Activated naive CD4-positive, alpha-beta T cell treated with Interleukin-2 at 50 U/mL for 16 hours (primary cell): ENCODE measurements at regions not wholly inside any gene's neighbourhood (a gene's known extent, or its start where the extent isn't known, plus 50 kb on each side); places are given as distances from the start of the nearest gene placed in this dataset.
A peak's percentile ranks its signal among the peaks of the same experiment; 100 is the strongest.
"Not testable (repeated sequence)": the region's sequence is repeated elsewhere in the genome, so short reads cannot be mapped to it uniquely, and the experiment has no call there.

Experiments
- DNase-seq: peaks from one replicate; pipeline ENCODE4 v3.0.0-alpha.2; 2020

DNA sequence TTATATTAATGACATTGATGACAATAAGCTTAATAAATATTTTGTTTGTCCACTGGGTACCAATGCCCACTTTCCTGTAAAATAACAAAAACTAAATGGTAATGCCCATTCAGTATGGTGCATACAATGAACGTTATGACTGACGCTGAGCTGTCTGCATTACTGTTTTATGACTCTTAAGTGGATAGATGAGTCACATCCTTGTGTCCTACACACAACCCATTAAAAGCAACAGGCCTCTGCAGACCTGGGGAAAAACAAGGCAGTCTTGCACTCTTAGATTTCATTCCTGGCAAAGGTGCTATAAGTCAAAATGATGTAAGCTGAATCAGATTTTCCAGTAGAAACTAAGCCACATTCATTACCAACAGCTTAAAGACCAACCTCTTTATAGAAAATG is 176.3 kb upstream of the TMEM45B start:
- DNase-seq = peak; percentile 13

DNA sequence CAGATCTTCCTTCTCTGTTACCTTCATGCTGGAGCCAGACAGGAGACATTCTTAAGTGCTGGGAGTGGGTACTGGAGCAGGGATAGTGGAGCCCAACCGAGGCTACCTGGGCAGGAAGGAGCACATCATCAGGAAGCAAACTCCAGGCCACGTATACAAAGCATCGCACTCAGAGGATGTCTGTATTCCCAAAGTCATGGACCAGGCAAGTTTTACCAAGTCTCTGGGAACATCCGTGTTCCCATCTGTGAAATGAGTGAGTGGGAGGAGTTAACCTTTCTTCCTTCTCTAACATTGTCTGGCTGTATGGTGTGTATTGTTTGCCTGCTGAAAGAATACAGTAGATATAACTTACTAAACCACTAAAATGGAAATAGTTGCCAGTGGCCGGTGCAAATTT is 175.0 kb upstream of the TMEM45B start:
- no peak for DNase-seq

DNA sequence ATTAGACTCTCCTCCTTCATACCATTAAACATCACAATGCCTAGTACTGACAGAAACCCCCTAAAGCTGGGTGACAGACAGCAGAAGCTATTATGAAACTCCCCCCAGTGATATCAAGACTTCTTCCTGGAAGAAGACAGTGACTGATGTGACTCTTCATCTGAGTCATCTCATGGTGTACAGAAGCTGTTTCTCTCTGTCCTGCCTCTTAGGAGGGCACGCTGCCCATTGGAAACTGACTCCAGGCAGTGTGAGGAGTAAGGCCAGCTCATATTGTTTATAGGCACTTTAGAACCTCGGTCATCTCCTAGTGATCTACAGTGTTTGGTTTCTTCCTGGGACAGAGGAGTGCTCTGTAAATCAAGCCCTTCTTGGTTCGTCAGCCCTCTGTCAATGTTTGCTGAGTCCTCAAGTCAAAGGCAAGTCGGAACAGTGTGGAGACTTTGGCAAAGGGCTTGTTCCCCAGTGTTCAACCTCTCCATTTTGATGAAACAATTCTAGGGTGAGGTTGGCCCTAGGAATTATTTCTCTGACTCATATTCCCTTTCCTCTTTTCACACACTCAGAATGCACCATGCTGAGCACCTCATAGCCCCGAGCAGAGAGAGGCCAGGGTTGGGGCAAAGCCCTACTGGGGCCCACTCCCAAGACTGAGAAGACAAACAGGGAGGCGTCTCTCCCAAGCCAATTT is 172.5 kb upstream of the TMEM45B start:
- no peak for DNase-seq

DNA sequence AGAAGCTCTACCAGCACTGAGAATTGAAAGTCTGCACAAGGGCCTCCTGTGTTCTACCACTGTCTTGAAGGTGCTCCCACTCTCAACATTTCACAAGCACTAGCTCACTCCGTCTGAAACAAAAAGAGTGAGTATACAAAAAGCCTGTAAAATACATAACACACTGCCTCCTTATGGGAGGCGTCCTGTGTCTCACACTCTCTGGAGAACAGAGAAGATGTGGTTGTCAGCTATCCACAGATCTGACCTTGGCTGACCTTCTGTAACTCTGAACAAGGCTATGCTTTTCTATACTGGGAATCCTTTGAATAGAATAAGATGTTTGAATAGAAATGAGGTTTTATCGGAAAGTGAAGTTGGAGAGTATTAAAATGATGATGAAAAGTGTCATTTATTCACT is 171.3 kb upstream of the TMEM45B start:
- no peak for DNase-seq

DNA sequence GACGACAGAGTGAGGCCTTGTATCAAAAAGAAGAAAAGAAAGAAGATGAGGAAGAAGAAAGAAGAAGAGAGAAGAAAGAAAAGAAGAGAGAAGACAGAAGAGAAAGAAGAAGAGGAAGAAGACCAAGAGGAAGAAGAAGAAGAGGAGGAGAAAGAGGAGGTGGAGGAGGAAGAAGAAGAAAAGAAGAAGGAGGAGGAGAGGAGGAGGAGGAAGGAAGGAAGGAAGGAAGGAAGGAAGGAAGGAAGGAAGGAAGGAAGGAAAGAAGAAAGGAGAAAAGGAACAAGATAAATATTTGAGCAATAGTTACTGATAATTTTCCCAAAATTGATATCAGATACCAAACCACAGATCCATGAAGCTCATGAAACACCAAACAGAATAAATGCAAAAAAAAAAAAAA is 169.7 kb upstream of the TMEM45B start:
- no peak for DNase-seq

DNA sequence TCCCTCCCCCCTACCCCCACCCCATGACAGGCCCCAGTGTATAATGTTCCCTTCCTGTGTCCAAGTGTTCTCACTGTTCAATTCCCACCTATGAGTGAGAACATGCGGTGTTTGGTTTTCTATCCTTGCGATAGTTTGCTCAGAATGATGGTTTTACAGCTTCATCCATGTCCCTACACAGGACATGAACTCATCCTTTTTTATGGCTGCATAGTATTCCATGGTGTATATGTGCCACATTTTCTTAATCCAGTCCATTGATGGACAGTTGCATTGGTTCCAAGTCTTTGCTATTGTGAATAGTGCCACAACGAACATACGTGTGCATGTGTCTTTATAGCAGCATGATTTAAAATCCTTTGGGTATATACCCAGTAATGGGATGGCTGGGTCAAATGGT is 165.6 kb upstream of the TMEM45B start:
- DNase-seq = not testable (repeated sequence)

DNA sequence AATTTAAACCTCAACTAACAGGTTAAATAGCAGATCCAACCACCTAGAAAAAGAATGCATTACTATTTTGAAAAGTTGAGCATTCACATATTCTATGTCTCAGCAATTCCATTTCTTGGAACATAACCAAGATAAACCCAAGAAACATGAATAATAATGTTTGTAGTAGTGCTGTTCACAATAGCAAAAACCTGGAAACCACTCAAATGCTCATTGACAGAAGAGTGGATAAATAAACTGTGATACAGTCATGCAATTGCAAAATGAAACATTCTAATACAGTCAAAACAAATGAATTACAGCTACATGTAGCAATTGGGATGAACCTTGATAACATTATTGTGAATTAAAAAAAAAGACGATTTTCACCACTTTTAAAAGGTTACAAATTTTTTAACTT is 162.8 kb upstream of the TMEM45B start:
- DNase-seq = no peak

DNA sequence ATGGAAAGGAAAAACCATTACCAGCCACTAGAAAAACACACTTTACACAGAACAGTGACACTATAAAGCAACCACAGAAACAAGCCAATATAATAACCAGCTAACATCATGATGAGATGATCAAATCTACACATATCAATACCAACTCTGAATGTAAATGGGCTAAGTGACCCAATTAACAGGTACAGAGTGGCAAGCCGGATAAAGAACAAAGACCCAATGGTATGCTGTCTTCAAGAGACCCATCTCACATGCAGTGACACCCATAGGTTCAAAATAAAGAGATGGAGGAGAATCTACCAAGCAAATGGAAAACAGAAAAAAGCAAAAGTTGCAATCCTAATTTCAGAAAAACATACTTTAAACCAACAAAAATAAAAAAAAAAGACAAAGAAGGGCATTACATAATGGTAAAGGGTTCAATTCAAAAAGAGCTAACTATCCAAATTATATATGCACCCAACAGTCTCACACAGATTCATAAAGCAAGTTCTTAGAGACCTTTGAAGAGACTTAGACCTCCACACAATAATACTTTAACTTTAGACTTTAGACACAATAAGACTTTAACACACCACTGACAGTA is 160.3 kb upstream of the TMEM45B start:
- DNase-seq = no peak

DNA sequence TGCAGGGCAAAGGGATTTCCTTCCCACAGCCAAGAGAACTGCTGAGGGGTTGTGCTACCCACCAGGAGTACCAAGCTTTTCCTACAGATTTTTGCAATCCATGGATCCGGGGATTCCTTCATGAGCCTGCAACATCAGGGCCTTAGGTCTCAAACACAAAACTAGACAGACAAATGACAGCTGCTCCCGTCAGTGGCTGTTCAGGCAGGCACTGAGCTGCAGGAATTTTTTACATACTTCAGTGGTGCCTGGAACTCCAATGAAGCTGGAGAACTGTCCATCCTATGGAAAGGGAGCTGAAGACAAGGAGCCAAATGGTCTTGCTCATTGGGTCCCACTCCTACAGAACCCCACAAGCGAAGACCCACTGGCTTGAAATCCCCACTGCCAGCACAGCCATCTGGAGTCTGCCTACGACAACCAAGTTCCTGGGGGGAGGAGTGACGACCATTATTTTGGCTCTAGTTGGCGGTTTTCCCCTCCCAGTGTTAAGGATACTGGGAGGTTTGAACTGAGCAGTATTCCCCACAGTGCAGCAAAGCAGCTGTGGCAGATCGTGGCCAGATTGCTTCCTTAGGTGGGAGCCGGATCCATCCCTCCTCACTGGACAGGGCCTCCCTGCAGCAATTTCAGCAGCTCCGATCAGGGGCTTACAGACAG is 157.7 kb upstream of the TMEM45B start:
- no peak for DNase-seq

DNA sequence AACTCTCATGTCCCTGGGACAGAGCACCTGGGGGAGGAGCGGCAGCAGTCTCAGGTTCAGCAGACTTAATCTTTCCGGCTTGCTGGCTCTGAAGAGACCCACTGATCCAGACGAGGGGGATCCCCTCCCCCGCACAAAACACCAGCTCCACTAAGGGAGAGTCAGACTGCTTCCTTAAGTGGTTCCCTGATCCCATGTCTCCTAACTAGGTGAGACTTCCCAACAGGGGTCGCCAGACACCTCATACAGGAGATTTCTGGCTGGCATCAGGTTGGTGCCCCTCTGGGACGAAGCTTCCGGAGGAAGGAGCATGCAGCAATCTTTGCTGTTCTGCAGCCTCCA is 157.2 kb upstream of the TMEM45B start:
- no peak for DNase-seq

DNA sequence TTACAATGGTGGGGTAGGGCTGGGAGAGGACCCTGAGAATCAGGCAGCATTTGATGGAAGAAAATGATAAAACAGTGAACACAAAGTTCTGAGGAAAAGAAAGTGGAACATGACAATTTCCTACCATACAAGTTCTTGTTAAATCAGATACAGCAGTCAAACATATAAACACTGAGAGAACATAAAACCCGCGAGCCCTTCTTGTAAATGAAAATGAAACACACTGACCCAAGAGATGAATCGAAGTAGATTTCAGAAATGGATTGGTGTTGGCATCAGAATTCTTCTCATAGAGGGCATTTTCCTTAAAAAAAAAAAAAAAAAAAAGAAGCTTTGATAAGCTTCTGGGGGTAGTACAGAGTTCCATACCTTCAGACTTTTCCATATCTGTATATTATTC is 134.7 kb upstream of the TMEM45B start:
- no peak for DNase-seq

DNA sequence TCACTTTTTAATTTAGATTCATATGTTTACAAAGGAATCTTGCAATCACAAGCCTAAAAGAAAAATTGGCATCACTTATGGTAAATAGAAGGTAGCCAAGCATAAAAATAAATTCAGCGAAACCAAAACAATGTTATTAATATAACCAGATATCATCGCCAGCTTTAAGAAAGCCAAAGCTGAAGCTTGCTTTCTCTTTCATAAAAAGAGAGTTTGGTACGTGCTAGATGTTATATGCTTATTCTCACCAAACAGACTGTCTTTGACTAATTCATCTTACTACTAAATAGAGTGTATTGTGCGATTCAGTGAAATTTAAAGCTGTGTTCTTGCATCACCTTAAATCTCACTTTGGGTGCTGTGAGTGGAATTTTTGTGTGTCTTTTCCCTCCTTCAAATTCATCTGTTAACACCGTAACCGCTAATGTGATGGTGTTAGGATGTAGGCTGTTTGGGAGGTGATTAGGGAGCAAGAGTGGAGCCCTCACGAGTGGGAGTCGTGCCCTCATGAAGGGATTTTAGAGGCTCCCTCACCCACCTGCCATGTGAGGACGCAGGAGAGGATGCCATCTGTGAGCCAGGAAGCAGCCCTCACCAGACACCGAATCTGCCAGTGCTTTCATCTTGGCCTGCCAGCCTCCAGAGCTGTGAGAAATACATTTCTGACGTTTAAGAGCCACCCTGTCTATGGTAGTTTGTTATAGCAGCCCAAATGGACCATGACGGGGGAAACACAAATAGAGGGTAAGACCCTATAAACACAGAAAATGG is 134.1 kb upstream of the TMEM45B start:
- DNase-seq = no peak

DNA sequence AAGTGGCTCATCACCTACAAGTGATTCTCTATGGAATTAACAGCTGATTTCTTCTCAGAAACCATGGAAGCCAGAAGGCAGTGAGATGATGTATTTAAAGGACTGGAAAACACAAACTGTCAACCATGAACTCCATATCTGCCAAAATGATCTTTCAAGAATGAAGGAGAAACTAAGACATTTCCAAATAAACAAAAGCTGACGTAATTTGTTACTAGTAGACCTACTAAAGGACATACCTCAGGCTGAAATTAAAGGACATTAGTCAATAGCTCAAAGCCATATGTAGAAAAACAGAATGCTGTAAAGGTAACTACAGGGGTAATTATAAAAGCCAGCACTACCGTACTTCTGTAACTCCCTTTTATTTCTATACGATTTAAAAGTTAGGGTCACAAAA is 129.4 kb upstream of the TMEM45B start:
- DNase-seq = no peak

DNA sequence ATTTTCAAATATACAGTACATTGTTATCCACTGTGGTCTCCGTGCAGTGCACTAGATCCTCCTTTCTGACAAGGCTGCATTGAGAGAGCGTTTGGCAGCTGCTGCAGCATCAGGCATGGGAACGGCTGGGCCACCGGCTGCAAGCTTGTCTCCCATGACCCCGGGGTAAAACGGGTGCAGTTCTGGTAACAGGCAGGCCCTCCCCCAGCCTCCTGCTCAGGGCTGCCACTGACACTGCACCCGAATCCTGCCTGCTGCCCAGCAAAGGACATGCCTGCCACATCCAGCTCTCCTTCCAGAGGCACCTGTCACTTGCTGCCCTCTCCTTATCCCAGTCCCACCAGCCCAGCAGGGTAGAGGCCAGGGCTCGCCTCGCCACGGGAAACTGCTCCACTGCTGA is 124.5 kb upstream of the TMEM45B start:
- no peak for DNase-seq

DNA sequence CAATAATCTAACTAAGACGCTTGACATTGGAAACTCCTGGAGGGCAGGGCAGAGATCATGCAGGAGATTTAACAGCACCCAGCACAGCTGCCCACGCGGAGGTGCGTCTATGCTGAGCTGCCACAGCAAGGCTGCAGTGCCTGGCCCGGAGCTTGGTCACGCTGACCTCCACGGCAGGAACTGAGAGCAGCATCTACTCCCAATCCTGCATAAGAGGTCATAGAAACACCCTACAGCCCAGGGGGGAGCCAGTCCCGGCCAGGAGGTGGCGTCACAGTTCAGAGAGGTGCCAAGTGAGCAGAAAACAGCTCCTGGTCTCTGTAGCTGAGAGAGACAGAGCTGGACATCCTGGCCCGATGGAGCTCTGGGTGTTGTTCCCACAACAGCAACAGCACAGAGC is 121.1 kb upstream of the TMEM45B start:
- DNase-seq = no peak

DNA sequence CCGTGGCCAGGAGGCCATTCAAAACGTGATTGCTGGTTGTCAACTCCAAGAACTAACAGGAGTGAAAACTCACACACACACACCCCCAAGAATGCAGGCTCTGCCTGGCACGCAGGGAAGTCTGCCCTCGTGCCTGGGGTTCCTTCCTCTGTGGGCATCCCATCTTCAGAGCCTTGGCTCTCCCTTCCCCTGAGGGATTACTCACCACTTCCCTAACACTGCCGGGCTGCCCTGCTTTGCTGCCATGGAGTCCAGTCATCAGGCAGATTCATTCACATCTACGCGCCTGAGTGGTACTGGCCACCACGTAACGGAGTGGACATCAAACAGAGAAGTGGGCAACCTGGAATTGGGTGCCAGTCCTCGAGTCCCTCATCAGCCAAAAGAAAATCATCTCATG is 120.7 kb upstream of the TMEM45B start:
- no peak for DNase-seq

DNA sequence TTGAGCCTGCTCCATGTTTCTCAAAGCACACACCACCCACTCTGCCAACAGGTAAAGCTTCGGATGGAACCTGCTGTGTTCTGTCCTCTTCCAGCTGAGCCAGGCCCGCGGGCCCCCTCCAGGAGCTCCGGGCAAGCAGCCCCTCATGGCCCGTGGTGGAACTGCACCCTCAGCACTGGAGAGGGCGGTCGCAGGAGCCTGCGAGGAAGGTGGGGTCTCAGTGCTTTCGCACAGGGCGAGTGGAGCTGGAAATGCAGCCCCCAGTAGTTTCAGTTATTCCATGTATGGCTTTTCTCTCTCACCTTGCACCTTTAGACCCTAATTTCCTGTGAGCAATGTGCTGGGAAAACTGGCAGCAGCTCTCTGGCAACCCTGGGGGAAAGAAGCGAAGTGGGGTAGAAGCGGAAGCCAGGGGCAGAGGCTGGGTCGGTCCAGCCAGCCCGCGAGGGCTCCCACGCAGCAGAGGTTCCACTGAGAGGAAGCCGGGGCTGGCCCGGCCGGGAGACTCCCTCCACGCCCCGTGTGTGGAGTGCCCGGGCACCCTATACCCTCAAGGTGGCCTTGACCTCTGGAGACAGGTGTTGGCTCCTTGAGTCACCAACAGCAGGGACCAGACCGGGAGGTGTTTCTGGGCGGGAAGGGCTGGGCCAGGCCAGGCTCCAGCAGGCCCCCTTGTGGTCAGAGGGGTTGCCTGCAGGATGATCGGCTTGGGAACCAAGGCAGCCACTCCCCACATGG is 119.9 kb upstream of the TMEM45B start:
- peak; percentile 65 for DNase-seq

DNA sequence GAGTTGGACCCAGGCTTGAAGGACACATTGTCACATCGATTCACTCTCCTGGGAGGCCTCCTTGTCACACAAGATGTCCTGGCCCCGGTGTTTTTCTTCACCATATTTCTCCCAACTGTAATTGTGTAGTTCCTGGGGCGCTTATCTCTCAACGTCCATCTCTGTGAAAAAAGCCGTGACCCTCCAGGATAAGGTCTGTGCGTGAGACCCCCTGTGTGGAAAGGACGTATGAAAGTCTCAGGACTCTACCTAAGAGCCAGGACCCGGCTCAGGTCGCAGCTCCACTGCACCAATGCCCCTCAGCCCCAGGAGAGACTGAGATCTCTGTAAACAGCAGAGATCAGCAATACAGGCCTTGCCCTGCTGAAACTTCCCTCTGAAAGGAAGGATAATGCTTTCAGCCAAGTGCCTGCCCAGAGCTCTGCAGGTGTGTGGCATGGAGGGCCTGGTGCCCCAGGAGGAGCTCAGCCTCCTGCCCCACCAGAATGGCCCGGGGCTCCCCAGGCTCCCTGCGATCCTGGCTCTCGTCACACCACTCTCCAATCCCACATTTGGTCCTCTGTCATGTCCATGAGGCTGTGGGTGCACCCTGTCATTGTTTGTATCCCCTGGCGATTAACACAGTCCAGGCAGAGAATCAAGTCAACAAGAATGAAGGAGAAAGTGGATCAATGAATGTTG is 119.2 kb upstream of the TMEM45B start:
- DNase-seq = no peak

DNA sequence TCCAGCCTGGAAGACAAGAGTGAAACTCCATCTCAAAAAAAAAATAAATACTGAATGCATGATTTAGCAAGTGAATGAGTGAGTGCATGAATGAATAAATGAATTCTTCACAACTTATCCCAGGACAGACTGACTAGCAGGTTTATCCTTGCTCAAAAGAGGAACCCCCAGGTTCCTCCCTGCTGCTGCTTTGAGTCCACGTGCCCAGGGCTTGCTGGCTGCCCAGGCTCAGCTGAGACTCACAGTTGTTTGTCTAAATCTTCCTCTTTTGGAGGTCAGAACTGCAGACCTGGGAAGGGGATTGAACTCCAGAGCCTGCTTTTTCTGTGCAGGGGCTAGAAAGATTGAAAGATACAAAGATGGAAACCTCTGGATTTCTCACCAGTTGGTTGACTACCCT is 117.4 kb upstream of the TMEM45B start:
- DNase-seq = no peak

DNA sequence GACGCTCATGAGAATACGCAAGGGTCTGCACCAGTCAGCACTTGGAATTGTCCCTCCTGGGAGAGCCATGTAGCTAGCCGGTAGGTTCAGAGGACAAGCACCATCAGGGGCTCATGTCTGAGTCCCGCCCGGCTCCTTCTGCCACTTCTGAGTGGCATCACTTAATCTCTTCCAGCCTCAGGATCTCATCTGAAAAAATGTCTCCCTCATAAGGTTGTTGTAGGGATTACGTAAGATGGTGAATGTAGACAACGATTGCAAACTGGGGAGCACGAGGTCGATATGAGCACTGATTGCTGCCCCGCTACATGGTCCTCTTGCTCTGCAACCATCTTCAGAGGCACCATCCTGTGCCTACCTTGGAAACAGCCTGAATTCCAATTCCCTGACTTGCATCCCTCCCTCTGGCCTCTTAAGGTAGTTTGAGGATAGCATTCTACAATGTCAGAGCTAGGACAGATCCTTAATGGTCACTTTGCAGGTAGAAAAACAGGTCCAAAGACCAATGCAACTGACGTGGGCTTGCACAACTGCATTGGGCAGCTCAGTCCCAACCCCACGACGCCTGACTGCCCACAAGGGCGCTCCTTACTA is 115.8 kb upstream of the TMEM45B start:
- no peak for DNase-seq

DNA sequence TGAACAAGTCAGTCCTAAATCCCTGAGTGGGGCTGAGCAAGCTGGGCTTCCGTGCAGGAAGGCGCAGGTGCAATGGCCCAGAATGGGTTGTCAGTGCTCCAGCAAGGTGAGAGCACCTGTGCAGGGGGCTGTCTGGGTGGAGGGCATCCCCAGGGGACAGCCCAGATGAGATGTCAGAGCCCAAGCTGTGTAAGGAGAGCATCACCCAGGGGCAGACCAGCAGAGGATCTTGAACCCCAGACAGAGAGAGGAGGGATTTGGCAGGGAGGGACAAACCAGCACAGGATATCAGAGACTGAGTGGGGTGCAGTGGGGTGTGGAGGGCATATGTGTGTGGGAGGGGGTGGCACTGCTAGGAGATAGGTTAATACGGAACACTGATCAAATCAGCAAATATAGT is 114.9 kb upstream of the TMEM45B start:
- DNase-seq = no peak

DNA sequence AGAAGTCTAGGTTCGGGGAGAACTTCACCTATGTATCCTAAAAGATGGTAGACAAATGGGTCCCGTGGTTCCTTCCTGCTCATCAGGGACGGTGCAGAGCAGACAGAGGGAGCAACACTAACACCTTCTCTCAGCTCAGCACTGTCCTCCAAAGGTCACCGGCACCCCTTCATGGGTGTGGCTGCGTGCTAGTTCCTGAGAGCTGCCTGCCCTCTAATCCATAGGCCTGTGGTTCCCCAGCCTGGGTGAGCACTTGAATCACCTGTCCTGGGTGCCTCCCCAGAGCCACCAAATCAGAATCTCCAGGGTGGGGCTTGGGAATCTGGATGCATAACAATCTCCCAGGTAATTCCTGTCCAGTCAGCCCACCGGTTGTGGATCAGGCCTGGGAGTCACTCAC is 113.9 kb upstream of the TMEM45B start:
- DNase-seq = no peak
